Inflammatory macrophage (primary cell): ENCODE measurements at regions not wholly inside any gene's neighbourhood (a gene's known extent, or its start where the extent isn't known, plus 50 kb on each side); places are given as distances from the start of the nearest gene placed in this dataset.

Source experiments
- DNase-seq, 2 donors: peaks; one replicate each; pipeline ENCODE4 v3.0.0-alpha.2; 2020 to 2022

DNA sequence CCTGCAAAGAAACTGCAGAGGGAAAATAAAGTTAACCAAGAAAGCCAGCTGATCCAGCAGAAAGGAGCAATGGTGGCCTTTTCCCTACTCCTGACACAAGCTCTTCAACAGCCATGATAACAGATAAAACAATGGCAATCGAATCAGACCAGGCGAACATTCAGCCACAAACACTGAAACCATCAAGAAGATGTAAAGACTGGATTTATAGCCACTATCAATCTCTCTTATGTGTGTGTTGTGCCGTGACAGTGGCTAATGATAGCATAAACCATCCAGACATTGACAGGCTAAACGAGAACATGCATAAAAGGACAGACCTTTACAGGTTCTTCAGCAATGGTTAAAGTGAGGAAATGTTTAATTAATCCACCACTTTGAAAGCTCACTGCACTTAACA lies 78.1 kb upstream of the RAB4A start:
- no peak for DNase-seq

DNA sequence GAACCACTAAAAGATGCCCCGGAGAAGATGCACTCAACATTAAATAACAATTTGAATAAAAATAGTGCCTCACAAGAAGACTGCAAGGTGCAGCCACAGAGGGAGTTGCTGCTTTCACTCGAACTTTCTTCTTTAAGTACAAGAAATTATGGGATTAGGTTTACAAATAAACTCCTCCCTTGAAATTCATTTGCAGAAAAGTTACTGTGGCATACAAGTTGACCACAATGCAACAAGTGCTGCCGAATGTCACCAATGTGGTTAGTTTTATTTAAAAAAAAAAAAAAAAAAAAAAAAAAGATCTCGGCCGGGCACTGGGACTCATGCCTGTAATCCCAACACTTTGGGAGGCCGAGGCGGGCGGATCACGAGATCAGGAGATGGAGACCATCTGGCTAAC lies 76.8 kb upstream of the RAB4A start:
- DNase-seq: no peak

DNA sequence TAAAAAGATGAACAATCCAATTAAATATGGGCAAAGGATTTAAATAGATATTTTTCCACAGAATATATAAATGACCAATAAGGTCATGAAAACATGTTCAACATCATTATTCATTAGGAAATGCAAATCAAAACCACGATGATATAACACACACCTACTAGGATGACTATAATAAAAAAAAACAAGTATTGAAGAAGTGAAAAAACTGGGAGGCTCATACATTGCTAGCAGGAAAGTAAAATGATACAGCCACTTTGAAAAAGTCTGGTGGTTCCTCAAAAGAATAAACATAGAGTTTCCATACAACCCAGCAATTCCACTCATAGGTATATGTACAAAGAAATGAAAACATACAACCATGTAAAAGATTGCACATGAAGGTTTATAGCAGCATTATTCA lies 75.7 kb upstream of the RAB4A start:
- no peak for DNase-seq

DNA sequence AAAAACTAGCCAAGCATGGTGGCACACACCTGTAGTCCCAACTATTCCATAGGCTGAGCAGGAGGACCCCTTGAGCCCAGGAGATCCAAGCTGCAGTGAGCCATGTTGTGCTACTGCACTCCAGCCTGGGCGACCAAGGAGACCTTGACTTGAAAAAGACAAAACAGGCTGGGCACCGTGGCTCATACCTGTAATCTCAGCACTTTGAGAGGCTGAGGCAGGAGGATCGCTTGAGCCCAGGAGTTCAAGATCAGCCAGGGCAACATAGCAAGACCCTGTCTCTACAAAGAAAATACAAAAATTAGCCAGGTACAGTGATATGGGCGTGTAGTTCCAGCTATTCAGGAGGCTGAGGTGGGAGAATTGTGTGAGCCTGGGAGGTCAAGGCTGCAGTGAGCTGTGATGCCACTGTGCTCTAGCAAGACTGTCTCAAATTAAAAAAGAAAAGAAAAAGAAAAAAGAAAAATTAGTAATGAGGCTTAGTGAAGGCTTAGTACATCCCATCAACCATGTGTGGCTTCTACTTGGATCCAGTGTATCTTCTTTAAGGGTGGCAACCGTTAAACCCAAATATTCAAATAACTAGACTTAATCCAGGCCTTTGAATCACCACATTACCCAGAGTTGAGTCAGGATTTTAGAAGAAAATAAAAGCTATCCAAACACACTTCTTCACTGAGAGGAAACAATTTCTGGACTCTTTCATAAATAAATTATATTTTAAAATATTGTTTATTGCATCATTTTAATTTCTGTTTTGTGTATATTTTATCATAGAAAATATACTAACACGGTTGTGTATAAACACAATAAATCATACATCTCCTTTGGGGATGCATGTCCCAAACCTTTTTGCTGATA lies 74.3 kb upstream of the RAB4A start:
- DNase-seq: no peak

DNA sequence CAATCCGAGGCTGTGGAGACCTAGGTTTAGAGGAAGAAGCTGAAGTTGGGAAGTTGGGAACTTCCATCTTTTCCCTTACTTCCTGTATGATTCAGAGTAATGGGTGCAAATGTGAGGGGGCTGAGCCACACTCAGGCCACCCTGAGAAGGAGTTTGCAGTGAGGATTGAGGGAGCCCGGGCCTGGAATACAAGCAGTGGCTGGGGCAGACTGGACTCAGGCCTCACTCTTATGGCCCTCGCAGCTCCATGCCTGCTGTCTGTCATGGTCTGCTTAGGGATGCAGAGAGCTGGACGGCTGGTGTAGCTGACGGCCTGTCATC lies 73.7 kb upstream of the RAB4A start:
- DNase-seq: peak; percentile 56 to 78

DNA sequence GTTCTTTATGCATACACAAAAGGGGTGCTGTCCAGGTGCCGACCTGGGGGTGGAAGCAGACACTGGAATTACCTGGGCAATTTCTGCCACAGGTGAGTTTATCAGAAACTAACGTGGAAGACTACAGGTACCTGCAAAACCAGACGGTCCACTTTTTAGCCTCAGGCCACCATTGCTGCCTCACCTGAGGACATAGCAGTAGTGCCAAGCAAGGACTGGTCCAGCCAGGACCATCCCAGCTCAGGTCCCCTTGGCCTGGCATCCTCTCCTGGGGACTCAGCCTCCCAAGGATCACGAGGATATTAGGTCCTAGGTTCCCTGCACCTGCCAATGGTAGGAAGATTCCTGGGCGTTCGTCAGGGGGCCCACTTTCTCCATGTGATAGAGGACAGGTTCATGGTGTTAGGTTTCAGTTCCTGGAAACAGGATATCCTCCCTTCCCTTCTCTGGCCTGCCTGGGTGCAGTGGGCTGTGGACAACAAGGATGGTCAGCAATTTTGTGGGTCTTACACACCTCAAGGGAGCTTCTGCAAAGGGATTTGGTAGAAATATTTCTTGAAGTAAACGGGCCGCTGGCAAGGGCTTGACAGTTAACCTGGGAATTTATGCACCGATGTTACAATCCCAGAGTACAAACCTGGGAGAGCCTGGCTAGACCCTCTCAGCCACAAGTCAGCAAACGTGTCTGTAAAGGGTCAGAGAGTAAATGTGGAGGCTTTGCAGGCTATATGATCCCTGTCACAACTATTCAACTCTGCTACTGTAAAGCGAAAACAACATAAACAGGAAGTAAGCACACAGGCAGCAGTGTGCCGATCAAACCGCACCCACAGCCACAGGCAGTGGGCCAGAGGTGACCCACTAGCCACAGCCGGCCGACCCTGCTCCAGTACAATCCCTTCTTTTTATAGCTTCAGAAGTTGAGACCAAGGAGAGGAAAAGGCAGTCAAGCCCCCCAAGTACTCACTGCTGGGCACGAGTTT lies 71.4 kb upstream of the RAB4A start:
- peak; percentile 74 to 82 for DNase-seq

DNA sequence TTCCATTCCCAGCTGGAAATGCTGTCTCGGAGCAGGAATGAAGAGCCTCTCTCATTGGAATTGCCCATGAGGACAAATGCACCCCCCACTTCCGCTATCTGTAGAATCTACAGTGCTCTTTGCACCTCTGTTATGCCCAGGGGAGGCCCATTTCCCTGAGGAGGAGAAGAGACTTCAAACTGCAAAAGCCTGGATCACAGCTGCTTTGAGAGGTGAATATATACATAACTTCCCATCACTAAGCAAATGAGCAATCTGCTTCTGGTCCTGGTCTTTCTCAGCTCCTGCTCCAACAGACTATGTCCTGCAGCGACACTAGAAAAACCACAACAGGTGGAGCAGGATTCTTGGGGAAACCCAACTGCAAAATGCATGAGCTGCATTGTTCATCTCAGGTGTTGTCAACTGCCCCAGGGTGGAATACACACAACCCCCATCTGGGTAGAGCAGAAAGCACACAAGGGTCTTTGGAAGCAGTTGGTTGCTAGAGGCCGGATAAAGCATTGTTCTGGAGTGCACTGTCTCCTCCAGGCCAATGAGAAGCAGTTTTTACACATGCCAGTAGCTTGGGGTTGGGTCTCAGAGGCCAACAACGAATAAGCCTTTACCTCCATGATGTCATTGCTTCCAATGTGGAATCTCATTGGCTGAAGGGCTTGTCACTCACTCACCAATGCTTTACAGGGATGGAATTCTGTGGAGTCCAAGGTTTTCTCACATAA lies 67.7 kb upstream of the RAB4A start:
- DNase-seq: peak; percentile 46 to 49

DNA sequence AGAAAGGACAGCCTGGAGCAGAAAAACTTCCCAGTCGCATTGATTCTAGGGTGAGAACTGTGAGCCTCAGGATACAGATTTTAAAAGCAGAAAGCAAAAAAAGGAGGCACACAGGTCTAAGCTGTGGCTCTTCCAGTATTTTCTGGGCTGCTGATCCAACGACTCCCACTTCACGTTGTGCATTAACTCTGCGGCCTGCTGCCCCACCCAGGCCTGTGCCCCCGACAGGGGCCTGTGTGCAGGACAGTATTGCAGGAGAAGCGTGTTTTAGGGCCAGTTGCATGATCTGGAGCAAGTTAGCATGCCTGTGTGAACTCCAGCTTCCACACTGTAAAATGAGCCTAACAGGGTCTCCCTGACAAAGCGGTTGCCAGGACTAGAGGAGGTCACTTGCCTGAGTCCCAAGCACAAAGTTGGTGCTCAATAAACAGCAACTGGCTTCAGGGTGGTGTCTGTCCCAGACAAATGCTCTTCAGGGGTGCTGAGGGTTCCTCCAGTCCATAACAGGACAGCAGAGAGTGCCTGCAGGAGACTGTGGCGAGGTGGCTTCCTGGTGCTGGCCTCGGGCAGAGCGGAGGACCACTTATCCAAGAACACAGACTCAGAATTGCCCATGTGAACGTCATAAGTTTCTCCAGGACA lies 66.8 kb upstream of the RAB4A start:
- no peak for DNase-seq

DNA sequence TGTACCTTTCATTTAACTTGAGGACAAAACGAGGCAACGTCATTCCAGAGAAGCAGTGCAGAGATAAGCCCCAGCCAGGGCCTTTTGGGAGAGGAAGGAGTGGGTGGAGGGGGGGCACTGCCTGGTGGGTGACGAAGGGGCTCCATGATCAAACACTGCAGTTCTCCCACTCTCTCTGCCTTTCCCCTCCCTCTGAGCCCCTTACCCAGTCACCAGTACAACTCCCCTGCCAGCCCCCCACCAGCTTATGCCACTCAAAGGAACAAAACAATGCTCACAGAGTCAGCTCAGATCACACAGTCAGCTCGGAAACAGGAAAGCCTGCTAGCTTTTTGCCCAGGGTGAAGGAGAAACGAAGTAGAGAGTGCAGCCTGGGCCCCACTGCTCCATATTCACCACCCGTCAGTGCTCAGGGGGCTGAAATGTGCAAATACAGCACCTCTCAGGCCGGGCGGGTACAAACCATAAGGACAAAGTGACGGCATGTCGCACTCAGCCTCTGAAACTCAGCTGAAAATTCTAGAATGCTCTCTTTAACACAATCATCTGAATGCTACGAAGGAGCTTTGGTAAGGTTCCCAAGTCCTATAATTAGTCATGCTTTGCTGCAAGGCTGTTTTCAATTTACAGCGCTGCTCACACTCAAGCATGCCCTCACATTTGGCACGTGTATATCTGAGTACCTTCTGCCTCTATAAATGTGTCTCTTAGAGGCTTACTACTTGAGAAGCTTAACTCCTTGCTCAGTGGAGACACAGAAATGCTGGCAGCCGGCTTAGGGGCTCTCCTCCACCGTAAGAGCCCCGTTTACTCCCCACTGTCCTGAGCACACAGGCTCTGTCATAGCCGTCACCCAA lies 65.8 kb upstream of the RAB4A start:
- DNase-seq: no peak

DNA sequence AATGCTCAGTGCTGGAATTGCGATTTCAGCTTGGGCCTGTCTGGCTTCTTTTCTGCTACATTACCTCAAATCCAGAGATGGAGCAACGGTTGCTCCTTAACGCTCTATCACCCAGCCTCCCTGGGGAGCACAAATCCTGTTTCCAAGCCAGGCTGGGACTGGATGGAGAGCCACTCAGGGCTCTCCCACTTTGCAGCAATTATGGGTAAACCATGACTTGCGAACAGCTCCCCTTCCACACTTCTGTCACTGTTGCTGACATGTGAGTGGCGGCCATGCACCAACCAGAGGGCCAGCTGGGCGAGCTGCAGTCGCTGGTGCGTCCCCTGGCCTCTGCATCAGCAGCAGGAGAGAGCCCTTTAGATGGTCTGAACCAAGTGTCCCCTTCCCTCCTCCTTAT lies 65.1 kb upstream of the RAB4A start:
- no peak for DNase-seq

DNA sequence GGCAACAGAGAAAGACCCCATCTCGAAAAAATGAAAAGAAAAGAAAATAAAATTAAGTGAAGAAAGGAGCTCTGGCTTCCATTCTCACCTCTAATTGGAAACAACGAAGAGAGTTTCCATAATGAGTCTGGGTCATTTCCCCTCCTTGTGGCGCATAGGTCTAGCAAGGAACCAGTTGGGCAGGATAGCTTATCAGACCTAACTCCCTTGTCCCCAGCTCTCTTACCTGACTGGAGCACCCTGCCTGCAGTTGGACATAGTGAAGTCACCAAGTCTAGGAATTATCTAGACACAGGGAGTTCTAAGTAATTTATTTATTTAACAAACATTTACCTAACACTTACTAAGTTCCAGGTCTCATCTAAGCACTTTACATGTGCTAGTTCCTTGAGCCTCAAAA lies 63.0 kb upstream of the RAB4A start:
- no peak for DNase-seq

DNA sequence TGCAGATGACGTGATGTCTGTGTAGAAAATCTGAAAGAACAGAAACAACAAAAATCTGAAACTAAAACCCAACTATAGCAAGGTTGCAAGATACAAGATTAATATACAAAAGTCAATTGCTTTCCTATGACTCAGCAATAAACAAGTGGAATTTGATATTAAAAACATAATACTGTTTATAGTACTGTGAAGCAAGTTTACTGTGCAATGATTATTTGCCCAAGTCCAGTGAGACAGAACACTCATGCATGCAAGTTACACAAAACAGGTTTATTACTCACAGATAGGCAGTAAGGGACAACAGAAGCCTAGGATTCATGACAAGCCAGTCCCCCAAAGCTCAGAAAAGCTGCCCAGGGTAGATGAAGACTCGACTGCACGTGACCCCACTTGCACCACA lies 62.4 kb upstream of the RAB4A start:
- DNase-seq: no peak

DNA sequence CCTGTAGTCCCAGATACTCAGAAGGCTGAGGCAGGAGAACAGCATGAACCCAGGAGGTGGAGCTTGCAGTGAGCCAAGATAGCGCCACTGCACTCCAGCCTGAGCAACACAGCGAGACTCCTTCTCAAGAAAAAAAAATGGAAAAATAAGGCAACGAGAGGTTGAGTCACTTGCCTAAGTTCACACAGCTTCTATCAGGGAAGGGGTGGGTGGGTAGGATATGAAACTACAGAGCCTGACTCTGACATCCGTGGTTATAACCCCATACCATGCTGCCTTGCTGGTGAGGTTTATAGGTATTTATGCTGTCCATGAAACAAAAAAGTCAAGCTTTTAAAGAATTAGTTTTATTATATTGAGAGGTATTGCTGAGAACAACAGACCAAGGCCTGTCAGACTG lies 61.5 kb upstream of the RAB4A start:
- DNase-seq: peak; percentile 42 to 62

DNA sequence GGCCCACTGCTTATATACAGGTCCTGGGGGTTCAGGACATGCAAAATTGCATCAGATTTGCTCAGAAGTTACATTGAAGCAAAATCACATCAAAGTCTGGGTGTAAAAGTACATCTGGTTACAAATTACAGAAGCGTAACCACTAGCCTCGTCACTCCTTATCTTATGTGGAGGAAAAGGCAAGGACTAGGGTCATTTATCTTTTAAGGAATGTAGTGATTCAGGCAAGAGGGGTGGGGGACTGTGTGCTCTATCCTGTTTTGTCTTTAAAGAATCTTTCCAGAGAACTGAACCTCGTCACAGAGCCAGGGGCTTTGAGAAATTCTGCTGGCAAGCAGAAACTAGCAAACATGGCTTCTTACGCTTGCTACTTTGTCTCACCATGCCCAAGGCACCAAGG lies 61.1 kb upstream of the RAB4A start:
- DNase-seq: no peak

DNA sequence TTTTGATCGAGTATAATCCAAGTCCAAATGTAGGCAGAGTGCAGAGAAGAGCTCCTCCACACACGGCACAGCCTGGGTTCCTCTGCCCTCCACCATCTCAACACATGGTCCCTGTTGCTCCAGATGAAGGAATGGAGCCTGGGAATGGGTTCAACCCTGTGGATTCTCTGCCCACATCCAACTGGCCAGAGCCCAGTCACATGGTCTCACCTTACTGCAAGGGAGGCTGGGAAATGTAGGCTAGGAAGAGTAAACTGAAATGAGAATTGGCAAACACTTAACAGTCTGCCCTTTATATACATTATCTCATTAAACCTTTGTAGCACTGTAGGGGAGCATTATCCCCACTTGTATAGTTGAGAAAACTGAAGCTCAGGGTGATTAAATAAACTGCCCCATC lies 60.1 kb upstream of the RAB4A start:
- DNase-seq: no peak

DNA sequence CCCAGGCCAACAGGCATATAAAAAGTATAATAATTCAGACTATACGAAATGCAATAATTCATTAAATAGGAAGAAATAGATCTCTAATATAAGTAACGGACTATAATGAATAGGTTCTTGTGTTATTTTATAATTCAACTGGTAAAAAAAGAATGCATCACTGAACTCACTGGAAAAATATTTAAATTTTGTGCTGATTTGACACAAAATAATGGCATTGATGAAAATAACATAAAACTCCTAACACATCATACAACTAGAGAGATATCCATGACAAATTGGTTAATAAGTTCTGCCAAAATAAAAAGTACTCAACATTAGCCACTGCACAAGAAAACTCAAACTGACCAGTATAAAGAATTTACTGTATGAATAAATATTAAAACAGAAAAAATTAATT lies 57.1 kb upstream of the RAB4A start:
- no peak for DNase-seq

DNA sequence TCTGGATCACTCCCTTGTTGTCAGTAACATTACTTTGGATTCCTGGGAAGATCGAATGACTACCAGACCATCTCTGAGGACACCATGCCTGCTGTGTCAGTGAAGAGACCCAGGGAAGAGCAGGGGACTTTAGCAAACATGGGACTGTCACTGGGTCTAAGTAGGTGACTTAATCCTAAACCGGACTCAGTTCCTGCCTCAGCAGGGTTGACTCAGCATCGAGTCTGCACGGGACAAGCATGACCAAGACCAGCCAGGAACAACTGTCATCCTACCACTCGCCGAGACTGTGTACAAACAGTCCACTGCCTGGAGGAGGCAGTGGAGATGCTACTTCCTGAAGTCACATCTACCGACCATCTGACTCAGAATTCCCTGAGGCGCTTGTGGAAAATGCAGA lies 53.2 kb upstream of the RAB4A start:
- peak; percentile 72 to 86 for DNase-seq

DNA sequence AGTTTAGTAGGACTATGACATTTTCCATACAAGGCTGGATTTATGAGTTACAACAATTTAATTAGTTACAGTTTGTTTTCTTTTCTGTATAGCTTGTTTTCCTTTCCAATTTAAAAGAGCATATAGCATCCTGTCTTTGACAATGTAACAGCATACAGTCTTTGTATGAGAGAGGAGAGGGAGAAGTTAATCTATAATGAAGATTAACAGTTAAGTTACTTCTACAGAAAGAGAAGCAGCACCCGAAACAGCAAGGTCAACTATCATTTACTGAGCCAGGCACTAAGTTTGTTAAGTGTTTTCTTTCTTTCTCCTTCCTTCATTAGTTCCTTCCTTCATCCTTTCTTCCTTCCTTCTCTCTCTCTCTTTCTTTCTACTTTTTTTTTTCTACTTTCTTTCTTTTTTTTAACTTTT lies 52.3 kb upstream of the RAB4A start:
- DNase-seq: no peak

DNA sequence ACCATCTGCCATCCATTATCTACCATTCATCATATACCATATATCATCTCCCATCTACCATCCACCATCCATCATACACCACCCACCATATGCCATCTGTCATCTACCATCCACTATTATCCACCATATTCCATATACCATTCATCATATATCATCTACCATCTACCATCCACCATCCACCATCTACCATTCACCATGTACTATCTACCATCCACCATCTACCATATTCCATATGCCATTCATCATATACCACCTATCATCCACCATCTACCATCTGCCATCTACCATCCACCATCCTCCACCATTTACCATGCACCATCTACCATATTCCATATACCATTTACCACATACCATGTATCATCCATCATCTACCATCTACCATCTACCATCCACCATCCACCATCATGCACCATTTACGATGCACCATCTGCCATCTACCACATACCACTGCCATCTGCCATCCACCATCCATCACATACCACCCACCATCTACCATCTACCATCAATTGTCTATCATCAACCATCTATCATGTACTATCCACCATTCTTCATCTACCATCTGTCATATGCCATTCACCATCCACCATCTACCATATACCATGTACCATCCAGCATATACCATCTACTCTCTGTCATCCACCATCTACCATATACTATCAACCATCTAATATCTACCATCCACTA lies 50.6 kb upstream of the RAB4A start:
- DNase-seq: no peak

DNA sequence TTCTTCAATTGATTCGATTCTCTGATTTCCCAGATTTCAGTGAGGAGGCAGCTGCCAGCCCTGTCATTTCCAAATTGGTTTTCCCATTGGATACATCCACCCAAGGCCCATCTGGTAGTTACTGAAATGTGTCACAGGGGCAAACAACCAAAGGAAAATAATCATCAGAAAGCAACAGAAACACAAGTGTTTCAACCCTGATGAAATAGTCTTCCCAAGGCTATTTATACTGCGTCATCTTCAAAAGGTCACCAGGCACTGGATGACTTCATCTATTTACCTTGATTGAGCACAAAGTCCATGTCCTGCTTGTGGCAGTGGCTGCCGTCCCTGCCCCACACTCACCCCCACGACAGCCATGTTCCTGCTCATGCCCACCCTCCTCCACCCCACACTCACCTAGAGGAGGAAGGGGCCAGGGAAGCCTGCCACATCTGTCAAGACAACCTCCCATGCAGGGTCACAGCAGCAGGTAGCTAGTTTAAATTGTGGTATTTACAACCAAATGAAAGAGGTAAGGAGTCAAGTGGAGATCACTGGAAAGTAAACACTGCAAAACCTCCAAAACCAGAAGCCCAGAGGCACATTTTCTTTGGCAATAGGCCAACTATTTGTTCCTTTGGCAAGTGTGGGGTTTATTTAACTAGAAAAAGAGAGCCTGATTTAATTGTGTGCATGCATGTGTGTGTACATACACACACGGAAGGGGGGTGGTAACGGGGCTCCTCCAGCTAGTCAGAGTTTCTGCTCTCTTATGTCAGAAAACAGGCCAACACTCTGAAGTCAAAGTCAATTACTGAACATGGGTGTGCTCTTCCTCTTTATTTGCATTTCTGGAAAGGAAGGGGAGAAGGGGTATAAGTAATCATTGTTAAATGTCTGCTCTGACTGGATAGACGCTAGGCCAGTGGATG lies 49.5 kb upstream of the RAB4A start:
- peak in 1 of 2 donors; percentile 3 for DNase-seq
